Endothelial cell (in vitro differentiated cells): ENCODE measurements at regions not wholly inside any gene's neighbourhood (a gene's known extent, or its start where the extent isn't known, plus 50 kb on each side); places are given as distances from the start of the nearest gene placed in this dataset.

Experiments
- DNase-seq: peaks from one replicate; pipeline ENCODE4 v3.0.0; 2021; ENCODE audit warnings: low spot score
- H3K27ac Mint-ChIP-seq: one replicate; pipeline ENCODE4 v1.8.0; 2021; ENCODE audit warnings: mixed read lengths, inconsistent platforms; ENCODE audit not compliant: unreplicated experiment
- H3K27me3 Mint-ChIP-seq: one replicate; pipeline ENCODE4 v1.8.0; 2021; ENCODE audit warnings: mild to moderate bottlenecking, moderate library complexity, mixed read lengths, inconsistent platforms; ENCODE audit not compliant: unreplicated experiment
- H3K36me3 Mint-ChIP-seq: one replicate; pipeline ENCODE4 v1.8.0; 2021; ENCODE audit warnings: mild to moderate bottlenecking, low read depth, mixed read lengths, inconsistent platforms; ENCODE audit not compliant: unreplicated experiment
- H3K4me1 Mint-ChIP-seq: one replicate; pipeline ENCODE4 v1.8.0; 2021; ENCODE audit warnings: mild to moderate bottlenecking, mixed read lengths, inconsistent platforms; ENCODE audit not compliant: unreplicated experiment
- H3K4me3 Mint-ChIP-seq: one replicate; pipeline ENCODE4 v1.8.0; 2021; ENCODE audit warnings: mild to moderate bottlenecking, mixed read lengths, inconsistent platforms; ENCODE audit not compliant: unreplicated experiment
- H3K9me3 Mint-ChIP-seq: one replicate; pipeline ENCODE4 v1.8.0; 2021; ENCODE audit warnings: mixed read lengths, inconsistent platforms; ENCODE audit not compliant: unreplicated experiment
- TF ChIP-seq, protein P1 (sequence below): fragments of 200-600 bp; sonication (generic); IDR thresholded peaks from one replicate; pipeline ENCODE4 v1.5.0; 2021; ENCODE audit warnings: antibody characterized with exemption; ENCODE audit not compliant: unreplicated experiment

DNA sequence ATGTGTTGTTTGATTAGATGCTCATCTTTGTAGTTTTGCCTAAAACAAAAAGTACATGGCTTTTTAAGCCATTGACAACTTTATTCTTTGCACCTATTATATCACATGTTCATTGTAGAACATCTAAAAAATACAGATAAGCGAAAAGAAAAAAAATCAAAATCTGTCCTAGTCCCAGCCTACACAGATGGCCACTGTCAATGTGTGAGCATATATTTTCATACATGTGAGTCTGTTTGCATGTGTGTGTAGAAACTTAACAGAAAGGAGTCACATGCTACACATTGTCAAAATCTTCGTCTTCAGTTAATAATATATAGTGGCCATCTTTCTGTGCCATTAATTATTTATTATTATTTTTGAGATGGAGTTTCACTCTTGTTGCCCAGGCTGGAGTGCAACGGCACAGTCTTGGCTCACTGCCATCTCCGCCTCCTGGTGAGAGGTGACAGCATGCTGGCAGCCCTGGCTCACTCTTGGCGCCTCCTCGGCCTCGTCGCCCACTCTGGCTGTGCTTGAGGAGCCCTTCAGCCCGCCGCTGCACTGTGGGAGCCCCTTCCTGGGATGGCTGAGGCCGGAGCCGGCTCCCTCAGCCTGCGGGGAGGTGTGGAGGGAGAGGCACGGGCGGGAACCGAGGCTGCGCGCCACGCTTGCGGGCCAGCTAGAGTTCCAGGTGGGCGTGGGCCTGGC, 68.5 kb upstream of the AMZ2 start:
- DNase-seq = no peak
- no peak overlapping the region for H3K27ac Mint-ChIP-seq
- H3K36me3 Mint-ChIP-seq = peaks cover 4% of the 10 kb centered on the region
- no peak overlapping the region for H3K4me3 Mint-ChIP-seq
- peaks cover 3% of the 10 kb centered on the region for H3K27me3 Mint-ChIP-seq
- TF ChIP-seq, protein P1, sequence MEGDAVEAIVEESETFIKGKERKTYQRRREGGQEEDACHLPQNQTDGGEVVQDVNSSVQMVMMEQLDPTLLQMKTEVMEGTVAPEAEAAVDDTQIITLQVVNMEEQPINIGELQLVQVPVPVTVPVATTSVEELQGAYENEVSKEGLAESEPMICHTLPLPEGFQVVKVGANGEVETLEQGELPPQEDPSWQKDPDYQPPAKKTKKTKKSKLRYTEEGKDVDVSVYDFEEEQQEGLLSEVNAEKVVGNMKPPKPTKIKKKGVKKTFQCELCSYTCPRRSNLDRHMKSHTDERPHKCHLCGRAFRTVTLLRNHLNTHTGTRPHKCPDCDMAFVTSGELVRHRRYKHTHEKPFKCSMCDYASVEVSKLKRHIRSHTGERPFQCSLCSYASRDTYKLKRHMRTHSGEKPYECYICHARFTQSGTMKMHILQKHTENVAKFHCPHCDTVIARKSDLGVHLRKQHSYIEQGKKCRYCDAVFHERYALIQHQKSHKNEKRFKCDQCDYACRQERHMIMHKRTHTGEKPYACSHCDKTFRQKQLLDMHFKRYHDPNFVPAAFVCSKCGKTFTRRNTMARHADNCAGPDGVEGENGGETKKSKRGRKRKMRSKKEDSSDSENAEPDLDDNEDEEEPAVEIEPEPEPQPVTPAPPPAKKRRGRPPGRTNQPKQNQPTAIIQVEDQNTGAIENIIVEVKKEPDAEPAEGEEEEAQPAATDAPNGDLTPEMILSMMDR = no peak
- no peaks in the 10 kb centered on the region for H3K9me3 Mint-ChIP-seq
- no peaks in the 10 kb centered on the region for H3K4me1 Mint-ChIP-seq

- DNase-seq = no peak
- H3K27ac Mint-ChIP-seq = no peak overlapping the region
- H3K36me3 Mint-ChIP-seq = peaks cover 4% of the 10 kb centered on the region
- H3K4me3 Mint-ChIP-seq = no peak overlapping the region
- H3K9me3 Mint-ChIP-seq = no peaks in the 10 kb centered on the region
- TF ChIP-seq, protein P1 = no peak
- H3K27me3 Mint-ChIP-seq = peaks cover 3% of the 10 kb centered on the region
- no peaks in the 10 kb centered on the region for H3K4me1 Mint-ChIP-seq
Observed at GRCh38 chr17:68179926-68180285, 67.9 kb upstream of the AMZ2 start.

- Mint-ChIP-seq H3K4me3 (no peak overlapping the region), H3K4me1 (no peaks in the 10 kb centered on the region), H3K27me3 (no peaks in the 10 kb centered on the region), H3K9me3 (no peaks in the 10 kb centered on the region), H3K27ac (no peak overlapping the region), H3K36me3 (no peaks in the 10 kb centered on the region)
- TF ChIP-seq, protein P1 = no peak
- DNase-seq = no peak
Observed at GRCh38 chr17:68182011-68182306, 65.9 kb upstream of the AMZ2 start.

GRCh38 chr17:68182940-68183551, 64.8 kb upstream of the AMZ2 start:
- Mint-ChIP-seq H3K36me3 (no peaks in the 10 kb centered on the region), H3K9me3 (no peaks in the 10 kb centered on the region), H3K27ac (no peak overlapping the region), H3K4me3 (no peak overlapping the region), H3K4me1 (no peaks in the 10 kb centered on the region), H3K27me3 (no peaks in the 10 kb centered on the region)
- no peak for DNase-seq
- TF ChIP-seq, protein P1 = no peak

GRCh38 chr17:68184141-68184571, 63.7 kb upstream of the AMZ2 start:
- Mint-ChIP-seq H3K4me1 (no peaks in the 10 kb centered on the region), H3K27me3 (no peaks in the 10 kb centered on the region), H3K4me3 (no peak overlapping the region), H3K36me3 (no peaks in the 10 kb centered on the region), H3K27ac (no peak overlapping the region), H3K9me3 (no peaks in the 10 kb centered on the region)
- TF ChIP-seq, protein P1 = no peak
- DNase-seq = no peak
